ENCODE measurements at regions not wholly inside any gene's neighbourhood (a gene's known extent, or its start where the extent isn't known, plus 50 kb on each side); places are given as distances from the start of the nearest gene placed in this dataset.

- Mint-ChIP-seq H3K4me1 (ENCODE audit: low read depth) (no peaks in the 10 kb centered on the region), H3K27ac (no peak overlapping the region), H3K27me3 (peaks cover 5% of the 10 kb centered on the region), H3K36me3 (ENCODE audit: low read depth) (no peaks in the 10 kb centered on the region), H3K9me3 (peaks cover 8% of the 10 kb centered on the region), H3K4me3 (no peak overlapping the region)
Observed at GRCh38 chr9:79233542-79233941, 338.2 kb upstream of the TLE4 start.

GRCh38 chr9:79236466-79236865, 335.3 kb upstream of the TLE4 start:
- Mint-ChIP-seq H3K4me3 (no peak overlapping the region), H3K36me3 (ENCODE audit: low read depth) (no peaks in the 10 kb centered on the region), H3K27ac (no peak overlapping the region), H3K9me3 (peaks cover 4% of the 10 kb centered on the region), H3K27me3 (peaks cover 10% of the 10 kb centered on the region), H3K4me1 (ENCODE audit: low read depth) (no peaks in the 10 kb centered on the region)

GRCh38 chr9:79237861-79238260, 333.9 kb upstream of the TLE4 start:
- Mint-ChIP-seq H3K9me3 (no peaks in the 10 kb centered on the region), H3K4me3 (no peak overlapping the region), H3K27me3 (peaks cover 12% of the 10 kb centered on the region), H3K4me1 (ENCODE audit: low read depth) (no peaks in the 10 kb centered on the region), H3K27ac (no peak overlapping the region), H3K36me3 (ENCODE audit: low read depth) (no peaks in the 10 kb centered on the region)

DNA sequence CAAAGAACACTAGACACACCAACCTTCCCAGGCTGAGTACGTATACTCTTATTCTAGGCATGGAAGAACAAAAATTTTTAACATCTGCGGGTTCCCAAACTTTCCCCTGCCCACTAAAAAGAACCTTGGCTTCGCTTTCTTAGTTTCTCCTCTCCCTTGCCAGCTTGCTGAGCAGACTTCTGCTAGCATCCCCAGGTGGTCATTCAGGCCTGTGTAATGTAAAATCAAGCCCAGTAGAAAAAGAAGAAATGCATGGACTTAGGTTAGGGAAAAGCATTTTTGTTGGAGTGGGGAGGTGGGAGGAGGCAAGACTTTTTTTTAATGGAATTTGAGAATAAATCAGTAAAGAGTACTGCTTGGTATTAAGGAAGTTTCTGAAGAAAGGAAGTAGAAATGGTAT, 331.0 kb upstream of the TLE4 start:
- H3K4me1 Mint-ChIP-seq (ENCODE audit: low read depth), result no peaks in the 10 kb centered on the region

GRCh38 chr9:79242489-79242888, 329.3 kb upstream of the TLE4 start:
- H3K9me3 Mint-ChIP-seq, result no peaks in the 10 kb centered on the region
- H3K4me1 Mint-ChIP-seq (ENCODE audit: low read depth), result no peaks in the 10 kb centered on the region
- H3K27ac Mint-ChIP-seq, result no peak overlapping the region
- H3K27me3 Mint-ChIP-seq, result peaks cover 23% of the 10 kb centered on the region
- H3K36me3 Mint-ChIP-seq (ENCODE audit: low read depth), result no peaks in the 10 kb centered on the region
- no peak overlapping the region for H3K4me3 Mint-ChIP-seq

More for the DNA sequence above, 331.0 kb upstream of the TLE4 start:
- H3K36me3 Mint-ChIP-seq (ENCODE audit: low read depth), result no peaks in the 10 kb centered on the region
- H3K9me3 Mint-ChIP-seq, result no peaks in the 10 kb centered on the region
- H3K27ac Mint-ChIP-seq, result no peak overlapping the region
- H3K4me3 Mint-ChIP-seq, result no peak overlapping the region
- peaks cover 18% of the 10 kb centered on the region for H3K27me3 Mint-ChIP-seq

DNA sequence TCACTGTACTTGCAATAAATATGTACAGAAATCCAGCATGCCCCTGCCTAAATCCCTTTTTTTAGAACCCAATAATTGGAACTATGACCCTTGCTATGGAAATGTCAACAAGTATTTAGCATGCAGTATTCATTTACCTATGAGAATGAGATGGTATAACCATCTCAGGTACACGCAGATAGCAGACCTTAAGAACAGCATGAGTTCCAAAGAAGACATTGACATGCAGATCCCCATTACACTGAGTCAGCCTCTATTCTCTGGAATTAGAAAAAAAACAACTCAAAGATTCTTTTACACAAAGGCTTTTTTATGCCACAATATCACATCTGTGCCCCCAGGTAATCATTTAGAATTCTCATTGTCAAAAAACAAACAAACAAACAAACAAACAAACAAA, 325.6 kb upstream of the TLE4 start:
- no peaks in the 10 kb centered on the region for H3K9me3 Mint-ChIP-seq
- no peaks in the 10 kb centered on the region for H3K4me1 Mint-ChIP-seq (ENCODE audit: low read depth)
- H3K27me3 Mint-ChIP-seq, result peaks cover 22% of the 10 kb centered on the region
- H3K4me3 Mint-ChIP-seq, result no peak overlapping the region
- no peaks in the 10 kb centered on the region for H3K36me3 Mint-ChIP-seq (ENCODE audit: low read depth)
- H3K27ac Mint-ChIP-seq, result no peak overlapping the region

DNA sequence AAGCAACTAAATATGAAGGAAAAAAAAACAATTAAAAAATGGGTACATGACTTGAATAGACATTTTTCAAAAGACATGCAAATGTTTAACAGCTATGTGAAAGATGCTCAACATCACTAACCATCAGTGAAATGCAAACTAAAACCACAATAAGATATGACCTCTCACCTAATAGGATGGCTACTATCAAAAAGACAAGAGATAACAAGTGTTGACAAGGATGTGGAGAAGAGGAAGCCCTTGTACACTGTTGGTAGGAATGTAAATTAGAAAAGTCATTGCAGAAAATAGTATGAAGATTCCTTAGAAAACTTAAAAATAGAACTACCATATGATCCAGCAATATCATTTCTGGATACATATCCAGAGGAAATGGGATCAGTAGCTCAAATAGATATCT, 324.7 kb upstream of the TLE4 start:
- Mint-ChIP-seq H3K4me1 (ENCODE audit: low read depth) (no peaks in the 10 kb centered on the region), H3K9me3 (no peaks in the 10 kb centered on the region), H3K4me3 (no peak overlapping the region), H3K27me3 (peaks cover 22% of the 10 kb centered on the region), H3K36me3 (ENCODE audit: low read depth) (no peaks in the 10 kb centered on the region), H3K27ac (no peak overlapping the region)

- H3K4me1 Mint-ChIP-seq (ENCODE audit: low read depth), result no peaks in the 10 kb centered on the region
- peaks cover 14% of the 10 kb centered on the region for H3K27me3 Mint-ChIP-seq
- H3K27ac Mint-ChIP-seq, result no peak overlapping the region
- H3K9me3 Mint-ChIP-seq, result no peaks in the 10 kb centered on the region
- H3K4me3 Mint-ChIP-seq, result no peak overlapping the region
- H3K36me3 Mint-ChIP-seq (ENCODE audit: low read depth), result no peaks in the 10 kb centered on the region
Observed at GRCh38 chr9:79250806-79251205, 321.0 kb upstream of the TLE4 start.

DNA sequence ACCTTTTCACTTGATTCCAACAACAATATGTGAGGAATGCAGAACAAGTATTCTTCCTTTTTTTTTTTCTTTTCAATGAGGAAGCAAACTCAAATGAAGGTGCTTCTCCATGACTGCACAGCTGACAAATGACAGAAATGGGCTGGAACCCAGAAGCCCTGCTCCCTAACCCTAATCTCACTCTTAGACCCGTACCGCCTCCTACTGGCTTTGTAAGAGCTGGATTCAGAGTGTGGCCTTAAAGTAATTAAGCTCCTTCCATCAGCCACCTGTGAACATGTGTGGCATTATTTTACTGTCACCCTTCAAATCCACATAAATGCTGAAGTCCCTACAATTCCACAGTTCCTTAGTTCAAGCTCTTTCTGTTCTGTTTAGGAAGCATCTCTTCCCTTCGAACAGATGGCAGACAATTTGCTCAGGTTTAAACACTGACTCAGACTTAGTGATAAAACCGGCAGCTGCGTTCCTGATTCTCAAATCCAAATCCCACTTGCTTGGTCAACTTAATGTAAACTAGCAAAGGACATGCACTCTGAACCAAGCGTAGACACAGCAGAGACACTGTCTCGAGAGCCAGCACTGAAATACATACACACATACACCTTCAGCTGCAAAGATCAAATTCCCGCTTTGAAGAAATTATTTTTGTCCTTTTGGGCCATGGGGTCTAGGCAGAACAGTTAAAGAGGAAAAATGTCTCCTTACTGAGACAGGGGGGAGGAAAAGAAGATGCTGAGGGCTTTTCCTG, 316.7 kb upstream of the TLE4 start:
- H3K27ac Mint-ChIP-seq, result no peak overlapping the region
- H3K36me3 Mint-ChIP-seq (ENCODE audit: low read depth), result no peaks in the 10 kb centered on the region
- no peak overlapping the region for H3K4me3 Mint-ChIP-seq
- H3K4me1 Mint-ChIP-seq (ENCODE audit: low read depth), result no peaks in the 10 kb centered on the region
- H3K27me3 Mint-ChIP-seq, result peaks cover 6% of the 10 kb centered on the region
- no peaks in the 10 kb centered on the region for H3K9me3 Mint-ChIP-seq

DNA sequence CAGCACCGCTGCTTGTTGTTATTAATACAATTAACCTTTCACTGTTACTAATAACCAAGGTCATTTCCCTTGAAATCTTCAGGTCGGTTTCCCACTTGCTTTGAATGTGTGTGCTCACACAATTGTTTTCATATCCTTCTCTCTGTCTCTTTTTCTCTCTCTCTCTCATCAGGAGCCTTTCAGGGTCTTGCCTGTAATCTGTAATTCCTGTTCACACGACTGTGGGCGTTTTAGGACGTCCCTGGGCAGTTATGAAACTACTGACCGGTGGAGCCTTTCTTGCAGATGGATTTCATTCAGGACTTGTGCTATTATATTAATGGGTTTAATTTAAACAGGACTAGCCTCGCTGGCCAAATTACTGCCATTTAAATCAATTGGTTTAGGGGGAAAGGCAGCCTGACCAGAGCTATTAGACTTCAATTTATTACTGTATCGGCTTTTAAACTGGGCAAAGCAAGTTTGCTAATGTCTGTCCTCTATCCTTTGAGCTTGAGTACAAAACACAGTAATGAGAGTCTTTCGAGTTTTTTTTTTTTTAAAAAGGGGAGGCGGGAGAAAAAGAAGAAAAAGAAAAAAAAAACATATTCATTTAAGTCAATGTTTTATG, 316.0 kb upstream of the TLE4 start:
- Mint-ChIP-seq H3K36me3 (ENCODE audit: low read depth) (no peaks in the 10 kb centered on the region), H3K4me1 (ENCODE audit: low read depth) (no peaks in the 10 kb centered on the region), H3K27me3 (peaks cover 6% of the 10 kb centered on the region), H3K27ac (no peak overlapping the region), H3K9me3 (no peaks in the 10 kb centered on the region), H3K4me3 (no peak overlapping the region)

GRCh38 chr9:79256691-79257213, 315.0 kb upstream of the TLE4 start:
- no peaks in the 10 kb centered on the region for H3K4me1 Mint-ChIP-seq (ENCODE audit: low read depth)
- H3K27me3 Mint-ChIP-seq, result peaks cover 15% of the 10 kb centered on the region
- H3K36me3 Mint-ChIP-seq (ENCODE audit: low read depth), result no peaks in the 10 kb centered on the region
- H3K9me3 Mint-ChIP-seq, result no peaks in the 10 kb centered on the region
- no peak overlapping the region for H3K27ac Mint-ChIP-seq
- H3K4me3 Mint-ChIP-seq, result no peak overlapping the region

DNA sequence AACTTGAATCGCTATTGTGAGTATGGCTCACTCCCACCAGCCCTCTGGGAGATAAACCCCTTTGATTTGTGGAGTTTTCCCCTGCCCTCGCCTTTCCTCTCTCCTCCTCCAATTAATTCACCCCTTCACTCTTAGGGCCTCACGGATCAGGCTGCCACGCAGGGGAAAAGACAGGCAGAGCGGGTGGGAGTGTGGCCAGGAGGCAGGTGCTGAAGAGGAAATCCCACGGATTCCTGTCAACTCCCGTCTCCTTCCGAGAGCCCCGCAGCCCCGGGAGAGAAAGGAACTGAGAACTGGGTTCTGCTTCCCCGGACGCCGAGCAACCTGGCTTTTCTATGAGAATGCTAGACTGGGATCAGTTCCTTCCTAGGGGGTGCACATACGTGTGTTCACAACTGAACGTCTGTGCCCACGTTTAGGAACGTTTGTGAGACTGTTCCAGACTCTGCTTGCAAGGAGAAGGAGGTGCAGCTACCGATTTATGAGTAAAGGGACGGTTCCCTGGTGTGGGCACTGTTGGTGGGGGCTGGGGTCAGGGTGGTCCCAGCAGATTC, 314.5 kb upstream of the TLE4 start:
- H3K9me3 Mint-ChIP-seq, result no peaks in the 10 kb centered on the region
- H3K27me3 Mint-ChIP-seq, result peaks cover 18% of the 10 kb centered on the region
- no peaks in the 10 kb centered on the region for H3K36me3 Mint-ChIP-seq (ENCODE audit: low read depth)
- H3K27ac Mint-ChIP-seq, result no peak overlapping the region
- H3K4me3 Mint-ChIP-seq, result no peak overlapping the region
- H3K4me1 Mint-ChIP-seq (ENCODE audit: low read depth), result no peaks in the 10 kb centered on the region

- Mint-ChIP-seq H3K27me3 (peaks cover 21% of the 10 kb centered on the region), H3K36me3 (ENCODE audit: low read depth) (no peaks in the 10 kb centered on the region), H3K27ac (no peak overlapping the region), H3K4me1 (ENCODE audit: low read depth) (no peaks in the 10 kb centered on the region), H3K4me3 (no peak overlapping the region), H3K9me3 (peaks cover 2% of the 10 kb centered on the region)
Observed at GRCh38 chr9:79257790-79258351, 313.9 kb upstream of the TLE4 start.

DNA sequence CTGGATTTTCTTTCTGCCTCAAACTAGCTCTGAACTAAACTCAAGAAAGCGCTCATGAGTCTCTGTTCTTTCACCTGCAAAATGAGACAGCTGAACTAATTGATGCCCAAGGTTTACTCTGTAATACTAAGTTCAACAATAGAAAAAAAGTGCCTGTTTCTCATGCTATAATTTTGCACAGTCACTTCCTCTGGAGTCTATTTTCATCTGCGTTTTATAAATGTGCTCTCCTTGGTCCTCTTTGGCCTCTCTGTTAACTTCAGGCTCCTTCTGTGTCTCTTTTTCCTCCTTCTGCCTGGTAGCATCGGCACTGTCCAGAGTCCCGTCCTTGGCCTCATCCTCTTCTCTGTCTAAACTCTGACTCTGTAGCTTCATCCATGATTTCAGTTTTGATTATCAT, 311.9 kb upstream of the TLE4 start:
- no peaks in the 10 kb centered on the region for H3K4me1 Mint-ChIP-seq (ENCODE audit: low read depth)

GRCh38 chr9:79263628-79264027, 308.1 kb upstream of the TLE4 start:
- Mint-ChIP-seq H3K27me3 (peaks cover 44% of the 10 kb centered on the region), H3K4me3 (no peak overlapping the region), H3K9me3 (peaks cover 9% of the 10 kb centered on the region), H3K27ac (no peak overlapping the region), H3K36me3 (ENCODE audit: low read depth) (no peaks in the 10 kb centered on the region), H3K4me1 (ENCODE audit: low read depth) (no peaks in the 10 kb centered on the region)

More for the DNA sequence above, 311.9 kb upstream of the TLE4 start:
- peaks cover 9% of the 10 kb centered on the region for H3K9me3 Mint-ChIP-seq
- no peak overlapping the region for H3K4me3 Mint-ChIP-seq
- peaks cover 38% of the 10 kb centered on the region for H3K27me3 Mint-ChIP-seq
- H3K36me3 Mint-ChIP-seq (ENCODE audit: low read depth), result no peaks in the 10 kb centered on the region
- no peak overlapping the region for H3K27ac Mint-ChIP-seq

Data from stimulated activated naive CD8-positive, alpha-beta T cell treated with anti-CD3 and anti-CD28 coated beads, Interleukin-15, Interleukin-2, amounts not matched to agents 100 ng/mL and 50 ng/mL, for 24 hours (primary cell).